BE2C (cell line): ENCODE measurements at regions not wholly inside any gene's neighbourhood (a gene's known extent, or its start where the extent isn't known, plus 50 kb on each side); places are given as distances from the start of the nearest gene placed in this dataset.
A peak's percentile ranks its signal among the peaks of the same experiment; 100 is the strongest.

ENCODE experiments used
- DNase-seq: peaks from one replicate; pipeline ENCODE4 v3.0.0-alpha.2; 2020
- H3K27me3 ChIP-seq: fragments of 250-450 bp; sonication (Bioruptor Pico); 2 replicates; pipeline ENCODE4 v1.5.1; 2020; ENCODE audit warnings: mild to moderate bottlenecking
- H3K36me3 ChIP-seq: fragments of 250-450 bp; sonication (Bioruptor Pico); 2 replicates; pipeline ENCODE4 v1.5.1; 2020; ENCODE audit warnings: mild to moderate bottlenecking
- H3K4me1 ChIP-seq: fragments of 250-450 bp; sonication (Bioruptor Pico); 2 replicates; pipeline ENCODE4 v1.5.1; 2020
- H3K4me3 ChIP-seq: 2 replicates; pipeline ENCODE4 v1.5.1; 2011; ENCODE audit warnings: low read depth, low read length
- H3K9me3 ChIP-seq: fragments of 250-450 bp; sonication (Bioruptor Pico); 2 replicates; pipeline ENCODE4 v1.5.1; 2020
- CTCF ChIP-seq: IDR thresholded peaks from 2 replicates; pipeline ENCODE4 v1.5.1; 2012; ENCODE audit warnings: mild to moderate bottlenecking, low read depth, low read length

DNA sequence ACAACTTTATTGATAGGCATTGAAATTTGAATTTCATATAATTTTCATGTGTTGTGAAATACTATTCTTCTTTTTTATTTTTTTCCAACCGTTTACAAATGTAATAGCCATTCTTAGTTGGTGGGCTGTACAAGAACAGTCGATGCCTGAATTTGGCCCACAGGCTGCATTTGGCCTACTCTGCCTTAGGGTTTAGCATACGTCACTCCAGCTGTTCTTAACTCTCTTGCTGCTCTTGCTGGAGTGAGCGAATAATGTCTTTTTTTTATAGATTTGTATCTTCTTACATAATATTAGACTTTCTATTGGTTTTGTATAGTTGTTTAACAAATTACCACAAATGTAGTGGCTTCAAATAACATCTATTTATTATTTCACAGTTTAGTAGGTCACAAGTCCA, 163.4 kb upstream of the MKI67 start:
- TF ChIP-seq CTCF = no peak
- peaks cover 24% of the 10 kb centered on the region for H3K27me3 ChIP-seq
- no peaks in the 10 kb centered on the region for H3K36me3 ChIP-seq
- no peaks in the 10 kb centered on the region; the same call in 1 of the 2 replicates for H3K9me3 ChIP-seq
- no peak overlapping the region for H3K4me3 ChIP-seq
- H3K4me1 ChIP-seq = no peaks in the 10 kb centered on the region
- no peak for DNase-seq

DNA sequence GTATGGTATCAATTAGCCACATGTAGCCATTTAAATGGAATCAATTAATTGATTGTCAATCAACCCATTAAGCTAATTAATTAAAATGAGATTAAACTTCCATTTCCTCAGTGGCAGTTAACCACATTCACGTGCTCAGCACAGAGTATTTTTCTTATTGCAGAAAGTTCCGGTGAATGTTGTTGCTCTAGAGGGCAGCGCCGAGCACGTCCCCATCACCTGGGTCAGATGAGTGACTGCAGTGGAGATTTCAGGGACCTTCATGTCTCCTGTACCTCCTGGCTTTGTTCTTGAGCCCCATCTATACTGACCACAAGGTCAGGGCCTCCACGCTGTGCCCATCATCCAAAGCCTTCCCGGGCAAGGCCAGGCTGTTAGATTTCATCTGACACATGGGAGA, 168.8 kb upstream of the MKI67 start:
- Histone ChIP-seq H3K4me3 (no peak overlapping the region), H3K36me3 (no peaks in the 10 kb centered on the region), H3K4me1 (no peaks in the 10 kb centered on the region), H3K9me3 (no peaks in the 10 kb centered on the region; the same call in 1 of the 2 replicates), H3K27me3 (no peaks in the 10 kb centered on the region)
- no peak for DNase-seq
- TF ChIP-seq CTCF = peak; percentile 26; the same call in 1 of the 2 replicates

DNA sequence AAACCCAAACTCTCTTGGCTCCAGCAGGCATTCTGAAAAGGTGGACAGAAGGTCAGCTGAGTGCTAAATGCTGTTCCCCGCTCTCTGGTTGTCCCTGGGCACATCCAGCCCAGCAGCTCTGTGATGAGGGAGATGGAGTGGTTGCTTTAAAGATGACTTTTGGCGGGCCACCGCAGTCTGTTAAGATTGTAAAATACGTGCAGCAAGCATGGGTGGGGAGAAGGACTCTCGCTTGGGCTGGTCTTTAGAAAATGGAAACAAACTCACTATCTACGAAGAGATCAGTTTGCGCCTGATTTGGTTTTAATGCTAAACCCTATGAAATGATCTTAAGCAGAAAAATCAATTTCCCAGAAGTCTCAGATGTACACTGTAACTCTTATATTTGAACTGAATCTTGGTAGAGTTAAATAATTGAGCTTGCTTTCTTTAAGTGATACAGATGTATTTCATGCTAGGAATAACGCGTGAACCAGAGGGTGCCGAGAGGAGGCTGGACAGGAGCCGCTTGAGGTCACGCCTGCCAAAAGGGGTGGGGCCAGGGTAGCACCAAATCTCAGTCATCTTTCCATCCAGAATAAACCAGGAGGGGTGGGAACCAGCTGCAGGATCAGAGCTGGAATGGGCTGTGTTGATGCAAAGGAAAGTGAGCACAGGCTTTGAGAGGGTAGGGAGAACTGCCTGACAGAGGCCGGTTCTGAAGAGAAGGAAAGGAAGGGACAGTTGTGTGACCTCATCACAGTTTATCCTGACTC, 170.2 kb upstream of the MKI67 start:
- no peak overlapping the region for H3K4me3 ChIP-seq
- no peaks in the 10 kb centered on the region for H3K27me3 ChIP-seq
- H3K36me3 ChIP-seq = no peaks in the 10 kb centered on the region
- DNase-seq = no peak
- no peaks in the 10 kb centered on the region for H3K4me1 ChIP-seq
- H3K9me3 ChIP-seq = no peaks in the 10 kb centered on the region
- TF ChIP-seq CTCF = no peak

- no peak for TF ChIP-seq CTCF
- Histone ChIP-seq H3K4me3 (no peak overlapping the region), H3K36me3 (no peaks in the 10 kb centered on the region), H3K27me3 (no peaks in the 10 kb centered on the region), H3K9me3 (no peaks in the 10 kb centered on the region), H3K4me1 (no peaks in the 10 kb centered on the region)
- DNase-seq = no peak
These were observed 171.6 kb upstream of the MKI67 start for GRCh38 chr10:128297709-128298378.

DNA sequence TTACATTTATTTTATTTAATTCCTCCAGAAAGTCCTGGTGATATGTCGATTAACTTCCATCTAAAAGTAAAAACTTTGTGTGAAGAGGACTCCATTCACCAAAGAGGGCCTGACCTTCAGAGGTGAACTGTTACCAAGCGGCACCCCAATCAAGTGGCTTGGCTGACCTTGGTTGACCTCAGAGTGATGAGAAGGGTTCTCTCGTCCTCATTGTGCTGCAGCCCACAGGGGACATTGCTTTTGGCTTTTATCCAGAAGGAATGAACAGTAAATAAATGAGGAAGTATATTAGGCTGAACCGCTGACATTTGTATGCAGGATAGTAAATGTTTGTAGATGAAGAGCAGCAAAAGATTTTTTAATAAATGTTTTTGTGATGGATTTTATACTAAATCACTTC, 172.4 kb upstream of the MKI67 start:
- Histone ChIP-seq H3K4me3 (no peak overlapping the region), H3K27me3 (no peaks in the 10 kb centered on the region), H3K4me1 (no peaks in the 10 kb centered on the region), H3K9me3 (no peaks in the 10 kb centered on the region), H3K36me3 (no peaks in the 10 kb centered on the region)
- no peak for DNase-seq
- TF ChIP-seq CTCF = no peak

DNA sequence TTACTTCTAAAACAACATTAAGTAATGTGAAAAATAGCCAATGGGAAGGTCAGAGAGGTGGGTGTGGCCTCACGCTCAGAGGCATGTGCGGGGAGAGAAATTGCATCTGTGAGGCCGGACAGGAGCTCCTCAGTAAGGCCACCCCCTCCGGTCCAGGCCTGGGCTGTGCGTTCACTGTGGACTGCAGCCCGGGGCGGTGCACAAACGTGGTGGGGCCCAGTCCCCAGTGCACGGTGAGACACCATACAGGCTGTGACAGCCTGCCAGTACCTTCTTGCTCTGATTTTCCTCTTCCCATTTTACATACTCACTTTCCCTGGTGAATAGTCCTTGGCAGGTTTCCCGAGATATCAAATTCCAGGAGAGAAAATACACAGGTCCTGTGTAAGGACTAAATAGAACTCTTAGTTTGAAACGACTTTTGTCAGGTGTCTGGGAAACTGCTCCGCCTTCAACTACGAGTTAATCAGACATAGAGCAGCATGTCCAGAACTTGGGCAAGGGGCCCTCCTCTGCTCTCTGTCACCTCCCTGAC, 174.1 kb upstream of the MKI67 start:
- no peaks in the 10 kb centered on the region for H3K36me3 ChIP-seq
- H3K27me3 ChIP-seq = no peaks in the 10 kb centered on the region
- no peak for TF ChIP-seq CTCF
- DNase-seq = no peak
- H3K4me3 ChIP-seq = no peak overlapping the region
- no peaks in the 10 kb centered on the region for H3K4me1 ChIP-seq
- no peaks in the 10 kb centered on the region for H3K9me3 ChIP-seq
